H1 (cell line): ENCODE measurements at regions not wholly inside any gene's neighbourhood (a gene's known extent, or its start where the extent isn't known, plus 50 kb on each side); places are given as distances from the start of the nearest gene placed in this dataset.

Source experiments
- CTCF ChIA-PET: fragments of 300-600 bp; sonication (Branson Sonifier 250); formaldehyde crosslinking; loops from one replicate; lab custom pipeline; 2021; ENCODE audit not compliant: partially characterized antibody; lab: Charles Lee
- POLR2A ChIA-PET: fragments of 300-600 bp; sonication (Branson Sonifier 250); formaldehyde crosslinking; loops from one replicate; lab custom pipeline; 2021; ENCODE audit warnings: inconsistent platforms; ENCODE audit not compliant: partially characterized antibody; lab: Charles Lee
- DNase-seq, 2 experiments: peaks; one replicate each; pipeline versions ENCODE4 v3.0.0 to v3.0.0-alpha.2; 2010 to 2022; ENCODE audit warnings: low spot score in 2 of 2, low read depth in 1 of 2, mixed read lengths in 1 of 2
- FAIRE-seq: peaks from 2 replicates; lab custom pipeline; 2011; peaks lifted over from hg19 to GRCh38; lab: Jason Lieb, UNC
- H2AFZ ChIP-seq: 2 replicates; pipeline ENCODE4 v1.8.1; 2012; ENCODE audit warnings: low read length, inconsistent platforms
- H2AK5ac ChIP-seq: 2 replicates; pipeline ENCODE4 v1.6.1; 2013; ENCODE audit warnings: low read depth, low read length
- H2BK120ac ChIP-seq: replicated peaks from 2 replicates; pipeline ENCODE3; 2013; ENCODE audit warnings: low read depth, low read length, inconsistent platforms
- H2BK12ac ChIP-seq: 2 replicates; pipeline ENCODE4 v1.6.1; 2013; ENCODE audit warnings: low read depth, low read length
- H2BK15ac ChIP-seq: 2 replicates; pipeline ENCODE4 v1.6.1; 2013; ENCODE audit warnings: low read length
- H2BK20ac ChIP-seq: 2 replicates; pipeline ENCODE4 v1.6.1; 2013; ENCODE audit warnings: low read length
- H2BK5ac ChIP-seq: 2 replicates; pipeline ENCODE4 v1.6.1; 2013; ENCODE audit warnings: low read depth, low read length
- H3K14ac ChIP-seq: 2 replicates; pipeline ENCODE4 v1.6.1; 2013; ENCODE audit warnings: inconsistent platforms; ENCODE audit not compliant: insufficient read length
- H3K18ac ChIP-seq: 2 replicates; pipeline ENCODE4 v1.6.1; 2013; ENCODE audit warnings: low read length; ENCODE audit errors: extremely low read depth
- H3K23ac ChIP-seq: 2 replicates; pipeline ENCODE4 v1.6.1; 2013; ENCODE audit warnings: inconsistent platforms; ENCODE audit not compliant: insufficient read length
- H3K23me2 ChIP-seq: 2 replicates; pipeline ENCODE4 v1.6.1; 2013; ENCODE audit warnings: low read depth, low read length
- H3K27ac ChIP-seq: 2 replicates; pipeline ENCODE4 v1.6.1; 2011; ENCODE audit warnings: low read depth, low read length, inconsistent platforms
- H3K27me3 ChIP-seq, 4 experiments: replicated peaks in 1 of 4; 1 replicate in 1 of 4; 2 replicates in 3 of 4; pipeline versions ENCODE4 v1.6.1 to v1.8.1; 2011 to 2013; ENCODE audit warnings: low read length in 3 of 4, mild to moderate bottlenecking in 3 of 4, inconsistent platforms in 2 of 4, mixed read lengths in 2 of 4, moderate library complexity in 1 of 4; ENCODE audit not compliant: control insufficient read depth in 3 of 4, insufficient read depth in 3 of 4; ENCODE audit errors: extremely low read depth in 1 of 4
- H3K36me3 ChIP-seq, 4 experiments: 2 replicates each; pipeline versions ENCODE4 v1.6.1 to v1.8.1; 2011 to 2013; ENCODE audit warnings: mild to moderate bottlenecking in 4 of 4, low read length in 3 of 4, moderate library complexity in 2 of 4, control low read depth in 1 of 4, inconsistent platforms in 1 of 4; ENCODE audit not compliant: insufficient read depth in 4 of 4, control insufficient read depth in 2 of 4
- H3K4ac ChIP-seq: replicated peaks from 2 replicates; pipeline ENCODE3; 2013; ENCODE audit warnings: low read length, low read depth, mixed read lengths, inconsistent platforms; ENCODE audit not compliant: insufficient read length
- H3K4me1 ChIP-seq, 4 experiments: replicated peaks in 1 of 4; 1 replicate in 1 of 4; 2 replicates in 3 of 4; pipeline versions ENCODE4 v1.6.1 to v1.8.1; 2011 to 2013; ENCODE audit warnings: low read length in 3 of 4, inconsistent platforms in 2 of 4, mixed read lengths in 1 of 4; ENCODE audit not compliant: insufficient read depth in 4 of 4, control insufficient read depth in 3 of 4
- H3K4me2 ChIP-seq, 2 experiments: 2 replicates each; pipeline versions ENCODE4 v1.6.1 to v1.8.1; 2011 to 2013; ENCODE audit warnings: low read depth in 2 of 2, low read length in 2 of 2, control low read depth in 1 of 2, inconsistent platforms in 1 of 2, mild to moderate bottlenecking in 1 of 2; ENCODE audit not compliant: insufficient read depth in 1 of 2
- H3K4me3 ChIP-seq, 4 experiments: fragments of 200-600, 300-600 bp in 1 of 4; sonication (generic), shearing (Covaris generic), sonication (Bioruptor Twin) in 1 of 4; 2 replicates each; pipeline versions ENCODE4 v1.5.1 to v1.8.1; 2011 to 2016; ENCODE audit warnings: low read length in 4 of 4, low read depth in 3 of 4, control low read depth in 2 of 4, inconsistent platforms in 2 of 4, mild to moderate bottlenecking in 2 of 4, mixed read lengths in 1 of 4, moderate library complexity in 1 of 4; ENCODE audit not compliant: insufficient read depth in 2 of 4; ENCODE audit errors: extremely low read depth in 1 of 4
- H3K56ac ChIP-seq: replicated peaks from 2 replicates; pipeline ENCODE3; 2013; ENCODE audit warnings: low read depth, mild to moderate bottlenecking, mixed read lengths, low read length, inconsistent platforms; ENCODE audit not compliant: insufficient read length
- H3K79me1 ChIP-seq: 2 replicates; pipeline ENCODE4 v1.6.1; 2013; ENCODE audit warnings: low read depth, low read length, control low read depth
- H3K79me2 ChIP-seq, 2 experiments: 2 replicates each; pipeline versions ENCODE4 v1.6.1 to v1.8.1; 2012 to 2013; ENCODE audit warnings: low read length in 2 of 2, mild to moderate bottlenecking in 2 of 2, inconsistent platforms in 1 of 2; ENCODE audit not compliant: insufficient read depth in 2 of 2, control insufficient read depth in 1 of 2
- H3K9ac ChIP-seq, 4 experiments: replicated peaks in 1 of 4; 1 replicate in 1 of 4; 2 replicates in 3 of 4; pipeline versions ENCODE4 v1.6.1 to v1.8.1; 2011 to 2013; ENCODE audit warnings: low read depth in 3 of 4, low read length in 3 of 4, control low read depth in 2 of 4, mild to moderate bottlenecking in 2 of 4, moderate library complexity in 2 of 4, inconsistent platforms in 1 of 4; ENCODE audit errors: extremely low read depth in 1 of 4
- H3K9me3 ChIP-seq, 2 experiments: 2 replicates each; pipeline versions ENCODE4 v1.6.1 to v1.8.1; 2012 to 2013; ENCODE audit warnings: mild to moderate bottlenecking in 2 of 2, moderate library complexity in 2 of 2, control low read depth in 1 of 2, inconsistent platforms in 1 of 2, low read depth in 1 of 2, low read length in 1 of 2, mixed read lengths in 1 of 2; ENCODE audit not compliant: insufficient read depth in 2 of 2
- H4K20me1 ChIP-seq, 2 experiments: replicated peaks in 1 of 2; 2 replicates each; pipeline versions ENCODE3 to v1.8.1; 2011 to 2013; ENCODE audit warnings: inconsistent platforms in 2 of 2, low read length in 2 of 2, mild to moderate bottlenecking in 1 of 2; ENCODE audit not compliant: insufficient read depth in 2 of 2, control insufficient read depth in 1 of 2
- H4K5ac ChIP-seq: 2 replicates; pipeline ENCODE4 v1.6.1; 2013; ENCODE audit warnings: low read length, low read depth, mixed read lengths, inconsistent platforms; ENCODE audit not compliant: insufficient read length
- H4K8ac ChIP-seq: 2 replicates; pipeline ENCODE4 v1.8.0; 2013; ENCODE audit warnings: mild to moderate bottlenecking, moderate library complexity, low read length, inconsistent platforms; ENCODE audit not compliant: insufficient read depth; ENCODE audit errors: extremely low read depth
- H4K91ac ChIP-seq: replicated peaks from 2 replicates; pipeline ENCODE3; 2013; ENCODE audit warnings: low read length, mixed read lengths, inconsistent platforms; ENCODE audit not compliant: insufficient read length
- CHD2 ChIP-seq: IDR thresholded peaks from 2 replicates; pipeline ENCODE4 v1.6.1; 2012; ENCODE audit warnings: low read length, improper control_type of control experiment
- CREB1 ChIP-seq: IDR thresholded peaks from 2 replicates; pipeline ENCODE4 v1.6.1; 2012; ENCODE audit warnings: inconsistent platforms
- HDAC2 ChIP-seq, 2 experiments: fragments of 300-600 bp in 1 of 2; sonication (generic) in 1 of 2; IDR thresholded peaks; 2 replicates each; pipeline ENCODE4 v1.6.1; 2011 to 2012; ENCODE audit warnings: low read depth in 2 of 2, low read length in 2 of 2, mild to moderate bottlenecking in 2 of 2, moderate library complexity in 2 of 2, borderline replicate concordance in 1 of 2, inconsistent platforms in 1 of 2
- NRF1 ChIP-seq: IDR thresholded peaks from 2 replicates; pipeline ENCODE4 v1.6.1; 2011; ENCODE audit warnings: mild to moderate bottlenecking, low read depth, low read length, improper control_type of control experiment
- RNF2 ChIP-seq: fragments of 200-900, 300-1000 bp; sonication (generic); IDR thresholded peaks from 2 replicates; pipeline ENCODE4 v1.7.1; 2016; ENCODE audit warnings: borderline replicate concordance, low read depth, mild to moderate bottlenecking, antibody characterized with exemption, low read length; ENCODE audit not compliant: poor library complexity, severe bottlenecking; ENCODE audit errors: missing control alignments
- SIN3A ChIP-seq, 2 experiments: IDR thresholded peaks in 1 of 2; conservative IDR thresholded peaks in 1 of 2; 2 replicates each; pipeline ENCODE4 v1.6.1; 2011 to 2012; ENCODE audit warnings: low read length in 2 of 2, improper control_type of control experiment in 1 of 2, low read depth in 1 of 2, mild to moderate bottlenecking in 1 of 2
- SP2 ChIP-seq: IDR thresholded peaks from 2 replicates; pipeline ENCODE4 v1.6.1; 2012; ENCODE audit warnings: mild to moderate bottlenecking, low read length, inconsistent platforms
- SRF ChIP-seq: IDR thresholded peaks from 2 replicates; pipeline ENCODE4 v1.6.1; 2011; ENCODE audit warnings: mild to moderate bottlenecking, low read depth, low read length, moderate library complexity
- YY1 ChIP-seq: IDR thresholded peaks from 2 replicates; pipeline ENCODE4 v1.6.1; 2011; ENCODE audit warnings: low read depth, mild to moderate bottlenecking, low read length
- ZNF274 ChIP-seq: IDR thresholded peaks from 2 replicates; pipeline ENCODE4 v1.7.0; 2012; ENCODE audit warnings: low read length, borderline replicate concordance; ENCODE audit errors: extremely low read depth
- WGBS, 2 experiments: shearing (Covaris generic) in 1 of 2; methylation state at CpG; one replicate each; pipeline versions ENCODE4 v1.1.6 to v1.1.7; 2013 to 2015; ENCODE audit warnings: low lambda C conversion rate in 2 of 2, mixed read lengths in 2 of 2, inconsistent platforms in 1 of 2, low coverage in 1 of 2, missing lambda C conversion rate in 1 of 2; ENCODE audit not compliant: insufficient replicate concordance in 2 of 2, insufficient coverage in 1 of 2, insufficient read length in 1 of 2; ENCODE audit errors: extremely low coverage in 1 of 2, missing lambda C conversion rate in 1 of 2; 5-methylcytosine and 5-hydroxymethylcytosine counted together
- TF ChIP-seq, protein P1 (sequence below): IDR thresholded peaks from 2 replicates; pipeline ENCODE4 v1.6.1; 2012; ENCODE audit warnings: low read length, inconsistent platforms

DNA sequence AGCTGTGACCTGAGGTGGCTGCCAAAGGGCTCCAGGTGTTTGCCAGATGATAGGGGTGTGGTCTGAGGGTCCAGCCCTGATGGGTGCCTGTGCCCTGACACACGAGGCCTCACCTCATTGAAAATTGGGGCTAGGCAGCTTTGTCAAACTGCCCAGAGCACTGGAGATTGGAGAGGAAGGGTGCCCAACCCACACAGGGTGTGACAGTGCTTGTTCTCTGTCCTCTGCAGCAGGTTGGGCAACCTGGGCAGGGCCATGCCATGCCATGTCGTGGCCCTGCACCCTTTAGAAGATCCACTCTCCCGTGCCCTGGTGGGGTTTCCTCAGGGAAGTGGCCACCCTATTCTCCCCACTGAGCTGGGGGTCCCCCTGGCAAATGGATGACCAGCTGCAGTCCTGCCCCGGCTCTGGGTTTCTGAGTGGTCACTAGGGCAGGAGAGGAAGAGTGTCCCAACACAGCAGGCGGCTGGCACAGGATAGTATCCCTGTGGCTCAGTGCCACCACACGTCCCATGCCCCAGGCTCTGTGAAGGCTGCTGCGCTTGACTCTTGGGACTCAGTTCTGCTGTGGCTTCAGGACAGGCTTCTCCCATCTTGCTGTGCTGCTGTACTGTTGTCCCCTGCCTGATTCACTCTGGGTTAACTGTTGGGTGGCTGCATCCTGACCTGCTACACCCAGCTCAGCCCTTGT, 100.8 kb upstream of the PITX1 start:
- Histone ChIP-seq H3K23me2 (0 out of 2 replicates have a peak, but pooled peaks cover 2% of the 10 kb centered on the region), H3K23ac (no peak overlapping the region), H3K36me3 (no peaks in the 10 kb centered on the region), H2BK15ac (no peak overlapping the region), H4K91ac (no peak overlapping the region), H4K8ac (no peak overlapping the region; the same call in 1 of the 2 replicates), H3K4ac (no peak overlapping the region), H3K18ac (no peak overlapping the region), H3K4me1 (no peaks in the 10 kb centered on the region), H2AFZ (no peak overlapping the region), H3K9me3 (no peaks in the 10 kb centered on the region), H2AK5ac (no peak overlapping the region), H3K14ac (no peak overlapping the region), H3K27ac (no peak overlapping the region), H3K9ac (no peak overlapping the region), H4K5ac (no peak overlapping the region), H2BK20ac (no peak overlapping the region), H3K79me1 (no peaks in the 10 kb centered on the region), H2BK12ac (no peak overlapping the region), H2BK120ac (no peak overlapping the region), H3K79me2 (no peaks in the 10 kb centered on the region), H3K4me3 (no peak overlapping the region), H2BK5ac (no peak overlapping the region; the same call in 1 of the 2 replicates), H3K4me2 (no peak overlapping the region), H3K56ac (no peak overlapping the region), H3K27me3 (peaks cover 0 to 2% (median 0%) of the 10 kb centered on the region in 4 experiments; a peak in 2 of 7 replicates), H4K20me1 (no peaks in the 10 kb centered on the region)
- CTCF ChIA-PET, result no interaction called here
- TF ChIP-seq CREB1, result no peak
- TF ChIP-seq RNF2, result no peak
- TF ChIP-seq CHD2, result no peak
- TF ChIP-seq SP2, result no peak
- TF ChIP-seq SRF, result no peak
- TF ChIP-seq SIN3A (conservative IDR thresholded peaks at IDR 0.05 in 1 of 2, IDR thresholded peaks at IDR 0.05 in 1 of 2; ENCODE audit: low read depth in 1 of 2, low read length in 2 of 2), result no peak
- TF ChIP-seq YY1, result no peak
- TF ChIP-seq NRF1, result no peak
- TF ChIP-seq ZNF274, result no peak
- no peak for TF ChIP-seq HDAC2 (IDR thresholded peaks at IDR 0.05; ENCODE audit: borderline replicate concordance in 1 of 2, low read depth in 2 of 2, low read length in 2 of 2)
- TF ChIP-seq, protein P1, sequence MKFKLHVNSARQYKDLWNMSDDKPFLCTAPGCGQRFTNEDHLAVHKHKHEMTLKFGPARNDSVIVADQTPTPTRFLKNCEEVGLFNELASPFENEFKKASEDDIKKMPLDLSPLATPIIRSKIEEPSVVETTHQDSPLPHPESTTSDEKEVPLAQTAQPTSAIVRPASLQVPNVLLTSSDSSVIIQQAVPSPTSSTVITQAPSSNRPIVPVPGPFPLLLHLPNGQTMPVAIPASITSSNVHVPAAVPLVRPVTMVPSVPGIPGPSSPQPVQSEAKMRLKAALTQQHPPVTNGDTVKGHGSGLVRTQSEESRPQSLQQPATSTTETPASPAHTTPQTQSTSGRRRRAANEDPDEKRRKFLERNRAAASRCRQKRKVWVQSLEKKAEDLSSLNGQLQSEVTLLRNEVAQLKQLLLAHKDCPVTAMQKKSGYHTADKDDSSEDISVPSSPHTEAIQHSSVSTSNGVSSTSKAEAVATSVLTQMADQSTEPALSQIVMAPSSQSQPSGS, result no peak
- POLR2A ChIA-PET, result no interaction called here
- WGBS, 2 experiments, result 88% methylated on average over 7 of the region's 7 CpGs; no CpG with 5 or more reads in 1 of the 2 experiments
- FAIRE-seq (no peak), DNase-seq (no peak)
